DND-41 (cell line): ENCODE measurements at regions not wholly inside any gene's neighbourhood (a gene's known extent, or its start where the extent isn't known, plus 50 kb on each side); places are given as distances from the start of the nearest gene placed in this dataset.

Experiments
- CTCF ChIP-seq: IDR thresholded peaks from 2 replicates; pipeline ENCODE4 v1.5.1; 2012; ENCODE audit warnings: borderline replicate concordance, low read length, moderate library complexity, mild to moderate bottlenecking; ENCODE audit not compliant: poor library complexity, severe bottlenecking; ENCODE audit errors: extremely low read depth
- EZH2 ChIP-seq: IDR thresholded peaks from 3 replicates; pipeline ENCODE4 v1.6.1; 2012; ENCODE audit warnings: borderline replicate concordance, low read depth, mild to moderate bottlenecking, moderate library complexity, low read length, inconsistent platforms; ENCODE audit not compliant: severe bottlenecking

- TF ChIP-seq CTCF (no peak), EZH2 (no peak)
Measured at GRCh38 chr1:173355281-173356031, 121.7 kb upstream of the PRDX6 start.
